Stomach (tissue), 4 donors: ENCODE measurements at regions not wholly inside any gene's neighbourhood (a gene's known extent, or its start where the extent isn't known, plus 50 kb on each side); places are given as distances from the start of the nearest gene placed in this dataset.

Experiments
- POLR2A ChIP-seq, 4 donors: fragments of 450-650 bp; IDR thresholded peaks; one replicate each; pipeline ENCODE4 v1.6.1; 2016; ENCODE audit warnings: antibody characterized with exemption in 4 of 4, control low read depth in 2 of 4, mild to moderate bottlenecking in 1 of 4, moderate library complexity in 1 of 4
- POLR2AphosphoS5 ChIP-seq, 3 donors: sonication (generic); formaldehyde crosslinking; IDR thresholded peaks; one replicate each; pipeline ENCODE4 v1.6.1; 2016; ENCODE audit warnings: antibody characterized with exemption in 3 of 3
- TF ChIP-seq, protein P1 (sequence below), 7 experiments: fragments of 450-650 bp in 4 of 7; fragments of 200-600 bp in 3 of 7; sonication (generic) in 3 of 7; IDR thresholded peaks; one replicate each; pipeline ENCODE4 v1.5.1; 2016 to 2019; ENCODE audit warnings: antibody characterized with exemption in 7 of 7, control low read depth in 2 of 7, mild to moderate bottlenecking in 1 of 7

DNA sequence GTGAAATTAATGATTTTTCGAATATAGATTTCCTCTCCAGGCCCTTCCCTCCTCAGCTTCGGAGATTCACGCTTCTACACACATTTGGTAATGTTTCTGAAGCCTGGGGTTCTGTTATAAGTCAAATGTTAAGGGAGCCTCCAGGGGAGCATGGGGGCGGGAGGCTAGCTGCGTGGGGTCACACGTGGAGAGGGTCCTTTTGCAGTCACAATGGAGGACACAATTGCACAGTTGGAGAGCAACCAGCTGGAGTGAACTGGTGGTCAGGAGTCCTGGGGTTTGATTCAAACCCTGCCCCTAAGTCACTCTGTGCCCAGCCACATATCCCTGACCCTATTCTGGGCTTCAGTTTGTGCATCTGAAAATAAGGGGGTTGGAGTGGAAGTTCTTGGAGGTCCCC, 481.4 kb downstream of the CDK5RAP2 start:
- TF ChIP-seq POLR2A (IDR thresholded peaks at IDR 0.05) (no peak), POLR2AphosphoS5 (IDR thresholded peaks at IDR 0.05) (no peak)
- TF ChIP-seq, protein P1, sequence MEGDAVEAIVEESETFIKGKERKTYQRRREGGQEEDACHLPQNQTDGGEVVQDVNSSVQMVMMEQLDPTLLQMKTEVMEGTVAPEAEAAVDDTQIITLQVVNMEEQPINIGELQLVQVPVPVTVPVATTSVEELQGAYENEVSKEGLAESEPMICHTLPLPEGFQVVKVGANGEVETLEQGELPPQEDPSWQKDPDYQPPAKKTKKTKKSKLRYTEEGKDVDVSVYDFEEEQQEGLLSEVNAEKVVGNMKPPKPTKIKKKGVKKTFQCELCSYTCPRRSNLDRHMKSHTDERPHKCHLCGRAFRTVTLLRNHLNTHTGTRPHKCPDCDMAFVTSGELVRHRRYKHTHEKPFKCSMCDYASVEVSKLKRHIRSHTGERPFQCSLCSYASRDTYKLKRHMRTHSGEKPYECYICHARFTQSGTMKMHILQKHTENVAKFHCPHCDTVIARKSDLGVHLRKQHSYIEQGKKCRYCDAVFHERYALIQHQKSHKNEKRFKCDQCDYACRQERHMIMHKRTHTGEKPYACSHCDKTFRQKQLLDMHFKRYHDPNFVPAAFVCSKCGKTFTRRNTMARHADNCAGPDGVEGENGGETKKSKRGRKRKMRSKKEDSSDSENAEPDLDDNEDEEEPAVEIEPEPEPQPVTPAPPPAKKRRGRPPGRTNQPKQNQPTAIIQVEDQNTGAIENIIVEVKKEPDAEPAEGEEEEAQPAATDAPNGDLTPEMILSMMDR (IDR thresholded peaks at IDR 0.05), result no peak
